ENCODE measurements at regions not wholly inside any gene's neighbourhood (a gene's known extent, or its start where the extent isn't known, plus 50 kb on each side); places are given as distances from the start of the nearest gene placed in this dataset.

GRCh38 chr11:116148056-116148455, 624.7 kb downstream of the BUD13 start:
- no peak for DNase-seq (ENCODE audit: low spot score)

GRCh38 chr11:116145187-116145865, 627.5 kb downstream of the BUD13 start:
- DNase-seq (ENCODE audit: low spot score) = peak; percentile 5

GRCh38 chr11:116144387-116144958, 628.3 kb downstream of the BUD13 start:
- DNase-seq (ENCODE audit: low spot score) = no peak

- no peak for DNase-seq (ENCODE audit: low spot score)
Measured at GRCh38 chr11:116138280-116138679, 634.1 kb upstream of the CADM1 start.

GRCh38 chr11:116137753-116138152, 633.5 kb upstream of the CADM1 start:
- no peak for DNase-seq (ENCODE audit: low spot score)

DNA sequence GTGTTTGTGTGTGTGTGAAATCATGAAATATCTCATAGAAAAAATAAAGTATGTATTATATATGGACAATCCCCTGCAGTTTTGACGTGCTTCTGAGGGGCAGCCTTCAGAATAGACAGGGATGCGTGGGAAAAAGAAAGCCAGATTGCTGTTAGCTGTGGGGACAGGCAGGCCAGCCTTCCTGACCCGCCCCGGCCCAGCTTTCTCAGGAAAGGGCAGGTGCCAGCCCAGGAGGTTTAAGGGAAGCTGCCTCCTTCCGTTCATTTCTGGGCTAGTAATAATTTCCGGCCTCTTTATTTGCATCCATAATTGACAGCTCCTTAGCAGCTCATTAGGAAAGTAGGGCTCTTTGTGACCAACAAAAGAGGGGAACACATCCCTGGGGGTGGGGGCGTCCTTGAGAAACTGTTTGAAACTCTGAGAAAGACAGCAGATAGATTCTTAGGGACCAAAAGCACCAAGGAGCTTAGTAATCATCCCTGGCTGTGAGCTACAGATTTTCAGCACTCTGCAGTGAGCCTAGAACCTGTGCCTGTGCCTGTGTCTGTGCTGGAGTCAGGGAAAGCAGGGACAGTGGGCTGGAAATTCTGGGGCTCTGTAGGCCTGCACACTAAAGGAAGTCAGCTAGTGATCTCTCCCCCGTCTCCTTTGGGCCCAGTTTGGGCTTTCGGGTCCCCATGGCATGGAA, 632.9 kb upstream of the CADM1 start:
- no peak for DNase-seq (ENCODE audit: low spot score)

- no peak for DNase-seq (ENCODE audit: low spot score)
Measured at GRCh38 chr11:116135891-116136290, 631.7 kb upstream of the CADM1 start.

DNA sequence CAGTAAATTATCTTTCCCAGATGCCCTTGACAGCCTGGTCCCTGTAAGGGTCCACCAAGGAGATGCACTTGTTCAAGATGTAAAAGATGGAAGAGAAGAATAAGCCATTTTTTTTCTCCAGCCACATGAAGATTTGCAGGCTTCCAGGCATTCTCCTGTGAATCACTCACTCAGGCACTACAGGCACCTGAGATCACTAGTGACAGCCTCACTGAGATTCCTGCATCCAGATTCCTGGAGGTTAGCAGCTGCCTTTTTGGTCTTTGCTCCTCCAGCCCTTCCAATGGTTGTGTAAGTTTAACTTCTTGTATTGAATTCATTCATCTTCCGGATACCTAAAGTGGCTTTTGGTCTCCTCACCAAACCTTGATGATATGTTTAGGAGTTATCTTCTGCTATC, 630.2 kb upstream of the CADM1 start:
- DNase-seq (ENCODE audit: low spot score) = no peak

DNA sequence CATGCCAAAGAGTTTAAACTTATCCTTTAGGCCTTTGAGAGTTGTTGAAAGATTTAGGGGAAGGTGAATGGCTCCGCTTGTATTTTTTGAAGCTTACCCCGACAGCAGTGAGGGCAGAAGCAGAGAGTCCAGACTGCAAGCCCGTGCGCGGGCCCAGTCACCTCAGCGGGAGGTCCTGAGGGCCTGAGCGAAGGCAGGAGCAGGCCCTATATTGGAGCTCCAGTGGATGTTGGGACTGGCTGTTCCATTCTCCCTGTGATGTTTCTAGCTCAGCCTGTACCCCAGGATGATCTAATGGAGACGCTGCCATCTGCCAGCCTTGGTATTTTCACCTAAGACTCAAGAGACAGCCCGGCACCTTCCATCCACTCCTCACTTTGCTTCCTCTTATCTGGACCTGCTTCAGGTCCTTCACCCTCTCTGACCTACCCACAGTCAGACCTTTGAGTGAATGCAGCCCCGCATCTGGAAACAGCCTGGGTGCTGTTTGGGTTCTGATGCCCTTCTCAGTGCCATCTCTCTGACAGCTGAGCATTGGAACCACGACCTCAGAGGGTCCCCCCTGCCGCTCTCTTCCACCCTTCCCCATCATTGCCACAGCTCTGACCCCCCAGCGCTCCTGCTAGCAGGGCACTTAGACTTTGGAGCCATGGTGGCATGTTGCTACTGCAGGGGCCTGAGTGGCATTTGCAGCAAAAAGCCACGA, 628.2 kb upstream of the CADM1 start:
- no peak for DNase-seq (ENCODE audit: low spot score)

GRCh38 chr11:116130122-116130521, 625.9 kb upstream of the CADM1 start:
- no peak for DNase-seq (ENCODE audit: low spot score)

- DNase-seq (ENCODE audit: low spot score) = no peak
Measured at GRCh38 chr11:116129456-116129855, 625.2 kb upstream of the CADM1 start.

DNA sequence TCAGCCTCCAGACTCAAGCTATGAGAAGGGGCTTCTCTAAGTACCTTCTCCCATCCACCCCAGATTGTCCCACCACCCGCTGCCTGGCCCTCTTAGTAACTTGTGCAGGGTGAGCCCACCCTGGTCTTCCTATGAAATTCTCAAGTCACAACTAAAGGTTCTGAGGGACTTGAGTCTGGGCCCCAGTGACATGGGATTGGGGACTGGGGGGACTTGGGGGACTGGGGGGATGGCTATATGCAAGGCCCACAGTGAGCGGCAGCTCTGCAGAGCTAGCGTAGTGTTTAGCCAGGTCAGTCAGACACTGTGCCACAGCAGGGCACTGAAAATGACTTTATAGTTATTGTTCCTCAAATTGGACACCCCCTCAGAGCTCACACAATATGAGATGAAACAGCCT, 622.3 kb upstream of the CADM1 start:
- no peak for DNase-seq (ENCODE audit: low spot score)

DNA sequence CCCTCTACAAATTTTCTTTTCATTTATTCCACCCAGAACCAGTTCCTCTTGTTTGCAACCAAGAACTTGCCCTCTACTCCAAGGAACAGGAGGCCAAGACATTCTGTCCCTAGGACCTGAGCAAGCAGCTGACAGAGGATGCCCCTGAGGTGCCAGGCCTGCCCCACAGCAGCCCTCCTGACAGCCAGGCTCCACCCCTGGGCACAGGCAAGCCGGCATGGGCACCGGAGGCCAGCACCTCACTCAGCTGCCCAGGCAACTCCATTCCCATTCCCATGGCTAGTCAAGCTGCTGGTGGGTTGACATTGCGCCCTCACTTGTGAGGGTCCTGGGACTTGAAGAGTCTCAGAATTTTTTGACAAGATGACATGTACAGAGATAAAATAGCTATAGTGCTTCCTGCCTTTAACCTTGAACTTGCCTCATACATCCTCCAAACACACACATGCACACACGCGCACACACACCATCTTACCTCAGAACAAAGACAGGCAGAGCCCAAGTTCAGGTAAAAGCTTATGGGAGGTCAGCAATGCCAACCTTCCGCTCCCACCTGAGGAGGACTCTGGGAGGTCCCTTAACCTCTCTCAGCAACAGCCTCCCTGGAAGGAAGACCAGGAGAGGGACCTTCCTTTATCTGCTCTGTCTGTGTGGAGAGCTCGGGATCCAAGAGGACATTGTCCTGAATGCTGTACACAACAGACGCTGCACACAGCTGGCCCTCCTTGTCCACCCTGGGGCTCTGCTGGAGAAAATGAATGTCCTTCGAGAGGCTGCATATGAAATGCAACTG, 620.9 kb upstream of the CADM1 start:
- DNase-seq (ENCODE audit: low spot score) = no peak

GRCh38 chr11:116123739-116124138, 619.5 kb upstream of the CADM1 start:
- no peak for DNase-seq (ENCODE audit: low spot score)

DNA sequence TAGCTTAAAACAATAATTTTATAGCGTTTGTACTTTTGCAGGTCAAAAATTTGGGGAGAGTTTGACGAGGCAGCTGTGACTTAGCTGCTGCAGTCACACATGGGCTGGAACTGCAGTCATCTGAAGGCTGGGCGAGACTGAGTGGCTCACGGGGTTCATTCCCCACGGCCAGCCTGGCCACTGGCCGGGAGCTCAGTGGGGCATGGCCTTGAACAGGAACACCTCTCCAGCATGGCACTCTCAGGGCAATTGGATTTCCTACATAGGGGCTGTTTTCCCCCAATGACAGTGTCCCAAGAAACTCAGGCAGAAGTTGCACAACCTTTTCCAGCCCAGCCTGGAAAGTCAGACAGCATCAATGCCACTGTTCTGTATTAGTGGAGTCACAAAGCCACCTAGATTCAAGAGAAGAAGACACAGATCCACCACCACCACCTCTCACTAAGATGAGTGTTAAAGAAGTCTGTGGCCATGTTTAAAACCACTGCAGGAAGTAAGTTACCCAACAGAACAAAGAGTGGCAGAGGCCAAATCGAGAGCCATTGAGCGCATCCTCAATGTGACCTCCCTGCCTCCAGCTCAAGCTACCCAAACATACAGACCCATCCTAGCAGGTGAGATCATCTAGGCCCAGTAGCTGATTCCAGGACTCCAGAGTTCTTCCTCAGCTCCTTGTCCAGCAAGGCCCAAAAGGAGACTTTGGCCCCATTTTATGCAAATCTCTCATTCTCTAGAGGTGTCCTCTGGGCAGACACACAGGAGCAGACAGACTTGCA, 618.7 kb upstream of the CADM1 start:
- no peak for DNase-seq (ENCODE audit: low spot score)

- no peak for DNase-seq (ENCODE audit: low spot score)
Measured at GRCh38 chr11:116119158-116119557, 614.9 kb upstream of the CADM1 start.

- DNase-seq (ENCODE audit: low spot score) = no peak
Measured at GRCh38 chr11:116118138-116118470, 613.9 kb upstream of the CADM1 start.

GRCh38 chr11:116117331-116118137, 613.3 kb upstream of the CADM1 start:
- DNase-seq (ENCODE audit: low spot score) = no peak

DNA sequence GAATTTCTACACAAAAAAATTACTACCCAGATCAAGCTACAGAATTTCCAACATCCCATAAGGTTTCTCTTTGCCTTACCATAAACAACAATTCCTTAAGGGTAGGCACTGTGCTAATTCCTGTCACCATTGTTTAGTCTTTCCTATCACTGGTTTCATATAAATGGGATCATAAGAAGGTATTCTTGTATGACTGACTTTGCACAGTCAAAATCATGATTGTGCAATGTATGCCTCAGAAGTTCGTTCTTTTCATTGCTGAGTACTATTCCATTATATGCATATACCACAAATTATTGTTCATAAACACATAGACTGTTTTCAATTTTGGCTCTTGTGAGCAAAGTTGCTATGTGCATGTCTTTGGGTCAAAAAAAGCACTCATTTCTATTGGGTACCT, 611.6 kb upstream of the CADM1 start:
- no peak for DNase-seq (ENCODE audit: low spot score)

- DNase-seq (ENCODE audit: low spot score) = no peak
Measured at GRCh38 chr11:116114198-116114651, 610.0 kb upstream of the CADM1 start.

All from NAMALWA (cell line).